Neural progenitor cell (in vitro differentiated cells): ENCODE measurements at regions not wholly inside any gene's neighbourhood (a gene's known extent, or its start where the extent isn't known, plus 50 kb on each side); places are given as distances from the start of the nearest gene placed in this dataset.

Source experiments
- EZH2 ChIP-seq: fragments of 200-600 bp; sonication (generic); IDR thresholded peaks from 2 replicates; pipeline ENCODE4 v1.6.1; 2017; ENCODE audit warnings: antibody characterized with exemption, mild to moderate bottlenecking, moderate library complexity
- EZH2phosphoT487 ChIP-seq: fragments of 200-600 bp; sonication (generic); IDR thresholded peaks from 2 replicates; pipeline ENCODE4 v1.6.1; 2017; ENCODE audit warnings: antibody characterized with exemption
- TF ChIP-seq, protein P1 (sequence below): fragments of 200-600 bp; sonication (generic); IDR thresholded peaks from 2 replicates; pipeline ENCODE4 v1.5.1; 2017; ENCODE audit warnings: antibody characterized with exemption, mild to moderate bottlenecking

DNA sequence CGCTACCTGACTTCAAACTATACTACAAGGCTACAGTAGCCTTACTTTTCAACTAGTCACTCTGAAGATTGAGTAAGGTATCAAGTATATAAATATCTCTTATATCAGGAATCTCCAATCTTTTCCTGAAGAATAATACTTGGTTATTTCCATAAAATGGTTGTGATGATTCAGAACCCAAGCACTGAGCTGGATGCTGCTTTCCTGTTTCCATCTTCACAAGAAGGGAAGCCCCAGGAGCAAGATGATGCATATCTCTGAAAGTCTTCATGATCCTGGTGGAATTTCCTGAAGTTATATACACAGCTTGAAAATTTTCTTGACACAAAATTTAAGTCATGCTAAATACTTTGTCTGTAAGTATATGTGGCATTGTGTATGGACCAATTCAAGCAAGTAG, 243.9 kb upstream of the TANK start:
- TF ChIP-seq, protein P1, sequence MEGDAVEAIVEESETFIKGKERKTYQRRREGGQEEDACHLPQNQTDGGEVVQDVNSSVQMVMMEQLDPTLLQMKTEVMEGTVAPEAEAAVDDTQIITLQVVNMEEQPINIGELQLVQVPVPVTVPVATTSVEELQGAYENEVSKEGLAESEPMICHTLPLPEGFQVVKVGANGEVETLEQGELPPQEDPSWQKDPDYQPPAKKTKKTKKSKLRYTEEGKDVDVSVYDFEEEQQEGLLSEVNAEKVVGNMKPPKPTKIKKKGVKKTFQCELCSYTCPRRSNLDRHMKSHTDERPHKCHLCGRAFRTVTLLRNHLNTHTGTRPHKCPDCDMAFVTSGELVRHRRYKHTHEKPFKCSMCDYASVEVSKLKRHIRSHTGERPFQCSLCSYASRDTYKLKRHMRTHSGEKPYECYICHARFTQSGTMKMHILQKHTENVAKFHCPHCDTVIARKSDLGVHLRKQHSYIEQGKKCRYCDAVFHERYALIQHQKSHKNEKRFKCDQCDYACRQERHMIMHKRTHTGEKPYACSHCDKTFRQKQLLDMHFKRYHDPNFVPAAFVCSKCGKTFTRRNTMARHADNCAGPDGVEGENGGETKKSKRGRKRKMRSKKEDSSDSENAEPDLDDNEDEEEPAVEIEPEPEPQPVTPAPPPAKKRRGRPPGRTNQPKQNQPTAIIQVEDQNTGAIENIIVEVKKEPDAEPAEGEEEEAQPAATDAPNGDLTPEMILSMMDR: no peak
- TF ChIP-seq EZH2phosphoT487 (no peak), EZH2 (no peak)
